HCT116 (cell line): ENCODE measurements at regions not wholly inside any gene's neighbourhood (a gene's known extent, or its start where the extent isn't known, plus 50 kb on each side); places are given as distances from the start of the nearest gene placed in this dataset.

Experiments
- ATAC-seq: fragments of 200-7000 bp; cut with Tn5 transposase; 2 replicates; pipeline ENCODE4 v1.9.1; 2020; ENCODE audit warnings: mild to moderate bottlenecking, moderate library complexity
- BruUV-seq: library from RNA; stranded (reverse); fragments of 400-500 nt; replicated peaks from 2 replicates; lab custom pipeline; 2021; lab: Mats Ljungman, UMichigan
- CTCF ChIA-PET: fragments of 300-600 bp; sonication (Branson Sonifier 250); formaldehyde crosslinking; loops from one replicate; lab custom pipeline; 2021; ENCODE audit warnings: antibody characterized with exemption; lab: Charles Lee
- POLR2A ChIA-PET: fragments of 300-600, 350-600 bp; sonication (Branson Sonifier 250); formaldehyde crosslinking; loops from one replicate; lab custom pipeline; 2021; ENCODE audit warnings: antibody characterized with exemption; lab: Charles Lee
- RAD21 ChIA-PET, 2 experiments: fragments of 300-600 bp; sonication (Branson Sonifier 250); formaldehyde crosslinking; loops; one replicate each; lab custom pipeline; 2023; ENCODE audit warnings: low total read pairs in 2 of 2; ENCODE audit not compliant: uncharacterized antibody in 2 of 2, unreplicated experiment in 2 of 2, low non-redundant PET in 1 of 2; lab: Charles Lee
- DNase-seq: peaks from one replicate; pipeline ENCODE4 v3.0.0-alpha.2; 2010; ENCODE audit warnings: low read depth, low spot score
- H2AFZ ChIP-seq: fragments of 200-600 bp; shearing (Covaris generic), sonication (generic); 2 replicates; pipeline ENCODE4 v1.6.1; 2017; ENCODE audit warnings: low read depth, mixed run types, mixed read lengths, antibody characterized with exemption, low read length; ENCODE audit not compliant: poor library complexity, severe bottlenecking
- H3K27ac ChIP-seq: 2 replicates; pipeline ENCODE4 v1.5.1; 2012; ENCODE audit warnings: low read depth, low read length
- H3K27me3 ChIP-seq: fragments of 200-600 bp; sonication (generic); 2 replicates; pipeline ENCODE4 v1.6.1; 2016; ENCODE audit warnings: mixed run types, low read length, mixed read lengths; ENCODE audit not compliant: insufficient read depth
- H3K36me3 ChIP-seq, 2 experiments: fragments of 200-500 bp in 1 of 2; fragments of 200-600 bp in 1 of 2; sonication (Bioruptor generic) in 1 of 2; sonication (generic) in 1 of 2; 2 replicates each; pipeline versions ENCODE4 v1.5.1 to v1.6.1; 2014 to 2016; ENCODE audit warnings: low read length in 2 of 2, inconsistent platforms in 1 of 2, mixed read lengths in 1 of 2, mixed run types in 1 of 2; ENCODE audit not compliant: insufficient read depth in 2 of 2, control insufficient read depth in 1 of 2
- H3K4me1 ChIP-seq, 2 experiments: fragments of 200-600 bp in 1 of 2; sonication (generic) in 1 of 2; 2 replicates each; pipeline versions ENCODE4 v1.5.1 to v1.6.1; 2012 to 2017; ENCODE audit warnings: low read length in 2 of 2, inconsistent platforms in 1 of 2, mild to moderate bottlenecking in 1 of 2, mixed read lengths in 1 of 2, mixed run types in 1 of 2, moderate library complexity in 1 of 2; ENCODE audit not compliant: insufficient read depth in 2 of 2, control insufficient read depth in 1 of 2
- H3K4me2 ChIP-seq: fragments of 200-600 bp; sonication (generic); 2 replicates; pipeline ENCODE4 v1.6.1; 2017; ENCODE audit warnings: mixed run types, low read length, mixed read lengths
- H3K4me3 ChIP-seq, 2 experiments: fragments of 200-600 bp in 1 of 2; sonication (generic) in 1 of 2; replicated peaks in 1 of 2; 2 replicates each; pipeline ENCODE4 v1.5.1; 2011 to 2016; ENCODE audit warnings: low read length in 2 of 2, control low read depth in 1 of 2, low read depth in 1 of 2, mild to moderate bottlenecking in 1 of 2, mixed read lengths in 1 of 2, mixed run types in 1 of 2
- H3K79me2 ChIP-seq: fragments of 200-600 bp; sonication (generic); 2 replicates; pipeline ENCODE4 v1.6.1; 2017; ENCODE audit warnings: mild to moderate bottlenecking, mixed run types, low read length, moderate library complexity, mixed read lengths; ENCODE audit not compliant: insufficient read depth
- H3K9ac ChIP-seq: fragments of 200-600 bp; sonication (generic); 2 replicates; pipeline ENCODE4 v1.6.1; 2016; ENCODE audit warnings: low read length, mixed read lengths
- H3K9me2 ChIP-seq: fragments of 200-600 bp; sonication (generic), shearing (Covaris generic); 2 replicates; pipeline ENCODE4 v1.6.1; 2017; ENCODE audit warnings: mixed run types, mild to moderate bottlenecking, moderate library complexity; ENCODE audit not compliant: insufficient read depth
- H3K9me3 ChIP-seq, 2 experiments: fragments of 200-500 bp in 1 of 2; fragments of 200-600 bp in 1 of 2; sonication (Bioruptor generic) in 1 of 2; sonication (generic) in 1 of 2; 2 replicates each; pipeline ENCODE4 v1.6.1; 2014 to 2017; ENCODE audit warnings: low read length in 2 of 2, mixed read lengths in 2 of 2, inconsistent platforms in 1 of 2, low read depth in 1 of 2, mild to moderate bottlenecking in 1 of 2, mixed run types in 1 of 2, moderate library complexity in 1 of 2; ENCODE audit not compliant: control insufficient read depth in 1 of 2, insufficient read depth in 1 of 2
- H4K20me1 ChIP-seq: fragments of 200-600 bp; sonication (generic), shearing (Covaris generic); 2 replicates; pipeline ENCODE4 v1.6.1; 2017; ENCODE audit warnings: mixed run types, mild to moderate bottlenecking, moderate library complexity; ENCODE audit not compliant: insufficient read depth
- CBX3 ChIP-seq: IDR thresholded peaks from 2 replicates; pipeline ENCODE4 v1.6.1; 2012; ENCODE audit warnings: low read depth
- CEBPB ChIP-seq: IDR thresholded peaks from 2 replicates; pipeline ENCODE4 v1.6.1; 2012; ENCODE audit warnings: low read depth
- EGR1 ChIP-seq: IDR thresholded peaks from 2 replicates; pipeline ENCODE4 v1.6.1; 2012; ENCODE audit warnings: low read depth
- ELF1 ChIP-seq: IDR thresholded peaks from 2 replicates; pipeline ENCODE4 v1.6.1; 2012; ENCODE audit warnings: low read depth, borderline replicate concordance
- EZH2 ChIP-seq: fragments of 200-600 bp; sonication (generic); IDR thresholded peaks from 2 replicates; pipeline ENCODE4 v1.6.1; 2017; ENCODE audit warnings: antibody characterized with exemption, mixed run types
- FOSL1 ChIP-seq: IDR thresholded peaks from 2 replicates; pipeline ENCODE4 v1.6.1; 2012; ENCODE audit warnings: low read depth
- RAD21 ChIP-seq: IDR thresholded peaks from 2 replicates; pipeline ENCODE4 v1.6.1; 2012; ENCODE audit warnings: low read depth, mild to moderate bottlenecking
- REST ChIP-seq: IDR thresholded peaks from 2 replicates; pipeline ENCODE4 v1.6.1; 2012; ENCODE audit warnings: low read depth
- SRF ChIP-seq: IDR thresholded peaks from 2 replicates; pipeline ENCODE4 v1.6.1; 2012; ENCODE audit warnings: low read depth
- YY1 ChIP-seq: IDR thresholded peaks from 2 replicates; pipeline ENCODE4 v1.6.1; 2011; ENCODE audit warnings: low read length, low read depth, moderate library complexity, mild to moderate bottlenecking; ENCODE audit not compliant: insufficient replicate concordance; ENCODE audit errors: extremely low read depth
- ZNF274 ChIP-seq: fragments of 200-500 bp; sonication (Bioruptor generic); IDR thresholded peaks from 2 replicates; pipeline ENCODE4 v1.6.1; 2014; ENCODE audit warnings: mild to moderate bottlenecking, low read depth, low read length, inconsistent platforms
- intact Hi-C: fragments of 100-400 bp; cut with micrococcal nuclease; formaldehyde crosslinking; loops from 2 replicates; pipeline ENCODE4 v1.10.0; 2022
- TF ChIP-seq, protein P1 (sequence below): IDR thresholded peaks from 2 replicates; pipeline ENCODE4 v1.6.1; 2011; ENCODE audit warnings: mild to moderate bottlenecking, low read length, moderate library complexity; ENCODE audit not compliant: insufficient replicate concordance; ENCODE audit errors: extremely low read depth
- TF ChIP-seq, protein P2 (sequence below): IDR thresholded peaks from 2 replicates; pipeline ENCODE4 v1.6.1; 2012

DNA sequence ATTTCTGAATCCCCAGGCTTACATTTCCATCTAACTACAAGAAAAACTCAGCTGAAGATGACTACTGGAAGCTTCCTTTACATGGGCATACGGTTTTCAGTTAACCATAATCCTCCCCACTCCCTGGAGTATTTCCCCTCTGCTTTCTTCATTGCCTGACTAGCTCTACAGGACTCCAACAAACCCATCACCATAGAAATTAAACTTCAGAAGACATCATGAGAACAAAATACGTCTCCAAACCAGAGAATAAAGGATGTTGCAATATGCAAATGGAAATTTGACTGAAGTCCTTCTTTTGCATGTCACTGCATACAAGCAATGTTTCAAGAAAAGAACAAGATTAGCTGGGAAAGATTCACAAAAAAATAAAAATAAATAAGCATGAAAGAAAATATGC is 170.2 kb upstream of the PCDH18 start:
- Histone ChIP-seq H3K4me2 (no peak overlapping the region), H3K9me3 (no peaks in the 10 kb centered on the region), H2AFZ (no peak overlapping the region), H3K9me2 (no peaks in the 10 kb centered on the region), H3K4me1 (no peaks in the 10 kb centered on the region), H3K4me3 (no peak overlapping the region), H3K36me3 (no peaks in the 10 kb centered on the region), H3K27me3 (no peaks in the 10 kb centered on the region), H4K20me1 (no peaks in the 10 kb centered on the region), H3K27ac (no peak overlapping the region), H3K79me2 (no peaks in the 10 kb centered on the region), H3K9ac (no peak overlapping the region)
- ChIA-PET RAD21 (no interaction called here), CTCF (no interaction called here), POLR2A (no interaction called here)
- DNase-seq, result no peak
- ATAC-seq, result no peak
- intact Hi-C loops, result no loop called here
- no TSS peak for BruUV-seq
- no peak for TF ChIP-seq YY1
- TF ChIP-seq EGR1, result no peak
- no peak for TF ChIP-seq CBX3
- TF ChIP-seq SRF, result no peak
- TF ChIP-seq EZH2, result no peak
- TF ChIP-seq REST, result no peak
- TF ChIP-seq ELF1, result no peak
- no peak for TF ChIP-seq CEBPB
- no peak for TF ChIP-seq FOSL1
- no peak for TF ChIP-seq ZNF274
- TF ChIP-seq, protein P1, sequence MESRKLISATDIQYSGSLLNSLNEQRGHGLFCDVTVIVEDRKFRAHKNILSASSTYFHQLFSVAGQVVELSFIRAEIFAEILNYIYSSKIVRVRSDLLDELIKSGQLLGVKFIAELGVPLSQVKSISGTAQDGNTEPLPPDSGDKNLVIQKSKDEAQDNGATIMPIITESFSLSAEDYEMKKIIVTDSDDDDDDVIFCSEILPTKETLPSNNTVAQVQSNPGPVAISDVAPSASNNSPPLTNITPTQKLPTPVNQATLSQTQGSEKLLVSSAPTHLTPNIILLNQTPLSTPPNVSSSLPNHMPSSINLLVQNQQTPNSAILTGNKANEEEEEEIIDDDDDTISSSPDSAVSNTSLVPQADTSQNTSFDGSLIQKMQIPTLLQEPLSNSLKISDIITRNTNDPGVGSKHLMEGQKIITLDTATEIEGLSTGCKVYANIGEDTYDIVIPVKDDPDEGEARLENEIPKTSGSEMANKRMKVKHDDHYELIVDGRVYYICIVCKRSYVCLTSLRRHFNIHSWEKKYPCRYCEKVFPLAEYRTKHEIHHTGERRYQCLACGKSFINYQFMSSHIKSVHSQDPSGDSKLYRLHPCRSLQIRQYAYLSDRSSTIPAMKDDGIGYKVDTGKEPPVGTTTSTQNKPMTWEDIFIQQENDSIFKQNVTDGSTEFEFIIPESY, result no peak
- TF ChIP-seq, protein P2, sequence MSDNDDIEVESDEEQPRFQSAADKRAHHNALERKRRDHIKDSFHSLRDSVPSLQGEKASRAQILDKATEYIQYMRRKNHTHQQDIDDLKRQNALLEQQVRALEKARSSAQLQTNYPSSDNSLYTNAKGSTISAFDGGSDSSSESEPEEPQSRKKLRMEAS, result no peak
- no peak for TF ChIP-seq RAD21
